A673 (cell line): ENCODE measurements at regions not wholly inside any gene's neighbourhood (a gene's known extent, or its start where the extent isn't known, plus 50 kb on each side); places are given as distances from the start of the nearest gene placed in this dataset.

Experiments
- BruUV-seq: library from RNA; stranded (reverse); fragments of 400-500 nt; replicated peaks from 2 replicates; lab custom pipeline; 2021; lab: Mats Ljungman, UMichigan
- CTCF ChIA-PET: fragments of 300-600 bp; sonication (Branson Sonifier 250); formaldehyde crosslinking; loops from one replicate; lab custom pipeline; 2022; ENCODE audit warnings: antibody characterized with exemption; lab: Charles Lee
- POLR2A ChIA-PET: fragments of 300-600 bp; sonication (Branson Sonifier 250); formaldehyde crosslinking; loops from one replicate; lab custom pipeline; 2022; ENCODE audit warnings: antibody characterized with exemption; ENCODE audit not compliant: low non-redundant PET; lab: Charles Lee
- DNase-seq: peaks from one replicate; pipeline ENCODE4 v3.0.0-alpha.2; 2015; ENCODE audit warnings: low spot score
- H3K27ac ChIP-seq: fragments of 200-600 bp; sonication (generic); 2 replicates; pipeline ENCODE4 v1.5.1; 2016; ENCODE audit warnings: mixed run types, low read depth, mild to moderate bottlenecking, mixed read lengths, antibody characterized with exemption, low read length; ENCODE audit not compliant: poor library complexity, severe bottlenecking
- H3K27me3 ChIP-seq: fragments of 200-600 bp; sonication (generic); replicated peaks from 2 replicates; pipeline ENCODE4 v1.6.1; 2017; ENCODE audit warnings: mixed run types, low read depth, mild to moderate bottlenecking, mixed read lengths, antibody characterized with exemption, low read length; ENCODE audit not compliant: insufficient read depth, poor library complexity
- H3K36me3 ChIP-seq: fragments of 200-600 bp; sonication (generic); 2 replicates; pipeline ENCODE4 v1.6.1; 2016; ENCODE audit warnings: mixed run types, mild to moderate bottlenecking, mixed read lengths, antibody characterized with exemption, low read length; ENCODE audit not compliant: insufficient read depth, poor library complexity, severe bottlenecking
- H3K4me1 ChIP-seq: fragments of 200-600 bp; sonication (generic); 2 replicates; pipeline ENCODE4 v1.6.1; 2017; ENCODE audit warnings: mixed run types, mild to moderate bottlenecking, mixed read lengths, antibody characterized with exemption, low read length; ENCODE audit not compliant: insufficient read depth, poor library complexity, severe bottlenecking
- H3K4me3 ChIP-seq: fragments of 200-600 bp; sonication (generic); 2 replicates; pipeline ENCODE4 v1.5.1; 2016; ENCODE audit warnings: low read depth, mixed run types, mild to moderate bottlenecking, mixed read lengths, low read length; ENCODE audit not compliant: poor library complexity, severe bottlenecking
- H3K9me3 ChIP-seq: fragments of 200-600 bp; sonication (generic); 2 replicates; pipeline ENCODE4 v1.6.1; 2016; ENCODE audit warnings: mixed run types, low read depth, mild to moderate bottlenecking, mixed read lengths, antibody characterized with exemption, low read length; ENCODE audit not compliant: poor library complexity, severe bottlenecking
- EZH2 ChIP-seq: fragments of 200-600 bp; sonication (generic); IDR thresholded peaks from 2 replicates; pipeline ENCODE4 v1.6.1; 2017; ENCODE audit warnings: borderline replicate concordance, low read depth, mild to moderate bottlenecking, mixed read lengths, antibody characterized with exemption, low read length; ENCODE audit not compliant: poor library complexity, severe bottlenecking
- intact Hi-C: fragments of 100-400 bp; cut with micrococcal nuclease; formaldehyde crosslinking; loops from one replicate; pipeline ENCODE4 v1.10.0; 2022; ENCODE audit not compliant: unreplicated experiment
- TF ChIP-seq, protein P1 (sequence below): fragments of 300-800, 200-600 bp; sonication (generic); conservative IDR thresholded peaks from 2 replicates; pipeline ENCODE4 v1.5.1; 2017; ENCODE audit warnings: low read depth, mild to moderate bottlenecking, antibody characterized with exemption, low read length, moderate library complexity, mixed read lengths

DNA sequence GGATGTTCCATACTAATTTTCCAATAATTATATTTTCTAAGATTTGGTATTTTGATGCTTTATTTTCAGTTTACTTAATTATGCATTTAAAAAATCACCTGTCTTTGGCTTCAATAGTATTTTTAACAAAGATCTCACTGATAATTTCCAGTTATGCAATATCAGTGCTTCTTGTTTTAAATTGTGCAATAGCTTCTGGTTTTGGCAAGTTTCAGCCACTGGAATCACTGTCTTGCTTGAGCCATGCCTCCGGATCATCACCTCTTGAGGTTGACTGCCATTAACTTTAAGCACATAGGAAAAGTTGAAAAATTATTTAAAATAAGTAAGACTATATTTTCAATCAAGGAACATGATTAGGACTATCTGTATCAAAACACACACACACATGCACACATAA, 1242.1 kb downstream of the HACE1 start:
- no peak for TF ChIP-seq EZH2
- TF ChIP-seq, protein P1, sequence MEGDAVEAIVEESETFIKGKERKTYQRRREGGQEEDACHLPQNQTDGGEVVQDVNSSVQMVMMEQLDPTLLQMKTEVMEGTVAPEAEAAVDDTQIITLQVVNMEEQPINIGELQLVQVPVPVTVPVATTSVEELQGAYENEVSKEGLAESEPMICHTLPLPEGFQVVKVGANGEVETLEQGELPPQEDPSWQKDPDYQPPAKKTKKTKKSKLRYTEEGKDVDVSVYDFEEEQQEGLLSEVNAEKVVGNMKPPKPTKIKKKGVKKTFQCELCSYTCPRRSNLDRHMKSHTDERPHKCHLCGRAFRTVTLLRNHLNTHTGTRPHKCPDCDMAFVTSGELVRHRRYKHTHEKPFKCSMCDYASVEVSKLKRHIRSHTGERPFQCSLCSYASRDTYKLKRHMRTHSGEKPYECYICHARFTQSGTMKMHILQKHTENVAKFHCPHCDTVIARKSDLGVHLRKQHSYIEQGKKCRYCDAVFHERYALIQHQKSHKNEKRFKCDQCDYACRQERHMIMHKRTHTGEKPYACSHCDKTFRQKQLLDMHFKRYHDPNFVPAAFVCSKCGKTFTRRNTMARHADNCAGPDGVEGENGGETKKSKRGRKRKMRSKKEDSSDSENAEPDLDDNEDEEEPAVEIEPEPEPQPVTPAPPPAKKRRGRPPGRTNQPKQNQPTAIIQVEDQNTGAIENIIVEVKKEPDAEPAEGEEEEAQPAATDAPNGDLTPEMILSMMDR = no peak
- intact Hi-C loops = no loop called here
- Histone ChIP-seq H3K27ac (no peak overlapping the region), H3K9me3 (no peaks in the 10 kb centered on the region), H3K4me3 (no peak overlapping the region), H3K4me1 (no peaks in the 10 kb centered on the region), H3K36me3 (no peaks in the 10 kb centered on the region), H3K27me3 (no peaks in the 10 kb centered on the region)
- DNase-seq = no peak
- ChIA-PET CTCF (no interaction called here), POLR2A (no interaction called here)
- no TSS peak for BruUV-seq

DNA sequence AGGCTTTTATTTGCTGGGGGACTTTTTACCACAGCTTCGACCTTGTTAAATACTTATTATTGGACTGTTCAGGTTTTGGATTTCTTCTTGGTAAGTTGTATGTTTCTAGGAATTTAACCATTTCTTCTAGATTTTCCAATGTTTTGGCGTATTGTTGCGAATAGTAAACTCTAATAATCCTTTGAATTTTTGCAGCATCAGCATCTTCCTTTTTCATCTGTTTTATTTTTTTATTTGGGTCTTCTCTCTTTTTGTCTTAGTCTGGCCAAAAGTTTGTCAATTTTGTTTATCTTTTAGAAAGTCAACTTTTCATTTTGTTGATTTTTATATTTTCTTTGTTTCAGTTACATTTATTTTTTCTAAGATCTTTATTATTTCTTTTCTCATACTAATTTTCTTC, 1272.0 kb downstream of the HACE1 start:
- CTCF ChIA-PET = no interaction called here
- no peak for TF ChIP-seq EZH2
- TF ChIP-seq, protein P1 = no peak
- Histone ChIP-seq H3K27ac (no peak overlapping the region), H3K4me1 (no peaks in the 10 kb centered on the region), H3K27me3 (no peaks in the 10 kb centered on the region), H3K36me3 (no peaks in the 10 kb centered on the region), H3K4me3 (no peak overlapping the region), H3K9me3 (no peaks in the 10 kb centered on the region)
- no peak for DNase-seq
- intact Hi-C loops = no loop called here
- BruUV-seq = no TSS peak
- POLR2A ChIA-PET = no interaction called here

DNA sequence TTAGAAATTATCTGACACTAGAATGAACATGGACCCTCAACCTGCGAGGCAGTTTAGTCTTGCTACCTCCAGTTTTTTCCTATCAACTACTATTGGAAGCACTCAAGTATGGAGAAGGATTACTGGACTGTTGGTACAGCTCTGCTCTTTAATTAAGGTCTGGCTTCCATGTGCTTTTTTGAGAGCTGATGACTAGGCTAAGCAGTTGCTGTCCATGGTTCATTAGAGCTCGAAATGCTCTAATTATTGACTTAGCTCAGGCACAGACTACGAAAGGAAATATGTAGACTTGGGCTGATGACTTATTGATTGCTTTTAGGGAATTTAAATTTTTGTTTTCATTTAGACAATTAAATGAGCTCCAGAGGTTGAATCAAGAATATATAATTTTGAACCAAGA, 1281.6 kb downstream of the HACE1 start:
- Histone ChIP-seq H3K36me3 (no peaks in the 10 kb centered on the region), H3K27me3 (no peaks in the 10 kb centered on the region), H3K4me3 (no peak overlapping the region), H3K9me3 (no peaks in the 10 kb centered on the region), H3K4me1 (no peaks in the 10 kb centered on the region), H3K27ac (no peak overlapping the region)
- ChIA-PET POLR2A (no interaction called here), CTCF (no interaction called here)
- no peak for DNase-seq
- no TSS peak for BruUV-seq
- no peak for TF ChIP-seq EZH2
- TF ChIP-seq, protein P1 = no peak
- intact Hi-C loops = no loop called here
